A172 (cell line): ENCODE measurements at regions not wholly inside any gene's neighbourhood (a gene's known extent, or its start where the extent isn't known, plus 50 kb on each side); places are given as distances from the start of the nearest gene placed in this dataset.

Experiments
- DNase-seq: peaks from one replicate; pipeline ENCODE4 v3.0.0-alpha.2; 2015; ENCODE audit warnings: low spot score

DNA sequence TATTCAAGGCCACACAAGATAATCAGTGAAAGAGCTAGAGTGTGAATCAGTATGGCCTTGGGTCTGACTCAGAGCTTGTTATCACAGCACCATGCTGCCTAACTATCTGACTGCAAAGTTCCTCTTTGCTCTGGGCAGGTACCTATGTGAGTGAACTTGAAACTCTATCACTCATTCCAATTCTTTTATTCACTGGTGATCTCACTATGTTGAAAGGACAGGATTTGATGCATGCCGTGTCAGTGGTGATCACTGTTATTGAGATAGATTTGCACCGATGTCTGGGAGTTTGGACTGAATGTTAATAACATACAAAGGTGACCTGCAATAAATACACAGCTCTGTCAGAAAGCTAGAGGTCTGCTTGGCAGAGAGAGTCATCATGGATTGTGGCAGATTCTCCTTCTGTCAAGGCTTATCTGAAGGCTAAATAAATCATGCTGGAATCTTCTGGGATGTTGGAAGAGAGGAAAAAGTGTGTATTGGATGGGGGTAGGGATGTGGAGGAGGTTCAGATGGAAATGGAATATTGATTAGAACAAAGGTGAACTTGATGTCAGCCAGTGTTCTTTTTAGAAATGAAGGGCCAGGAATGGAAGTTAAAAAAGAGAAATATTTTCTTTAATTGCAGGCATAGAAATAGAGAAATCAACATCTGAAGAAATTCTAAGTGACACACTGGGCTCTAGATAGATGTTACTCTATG is 91.8 kb upstream of the TNC start:
- DNase-seq: peak; percentile 66

DNA sequence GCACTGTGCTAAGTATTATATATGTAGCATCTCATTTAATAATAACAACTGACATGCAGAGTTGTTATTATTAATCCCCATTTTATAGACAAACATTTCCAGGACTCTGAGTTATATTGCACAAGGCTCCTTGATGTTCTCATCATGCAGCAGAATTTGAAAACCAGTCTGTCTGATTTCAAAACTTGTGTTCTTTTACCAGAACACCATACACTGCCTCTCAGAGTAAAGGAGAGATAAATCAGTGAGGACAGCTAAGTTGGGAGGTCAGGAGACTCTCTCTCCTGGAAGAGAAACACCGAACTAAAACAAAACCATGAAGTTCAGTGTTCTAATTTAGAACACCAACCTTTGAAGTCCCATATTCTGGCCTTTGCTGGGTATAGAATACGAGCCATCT is 92.7 kb upstream of the TNC start:
- DNase-seq: no peak

DNA sequence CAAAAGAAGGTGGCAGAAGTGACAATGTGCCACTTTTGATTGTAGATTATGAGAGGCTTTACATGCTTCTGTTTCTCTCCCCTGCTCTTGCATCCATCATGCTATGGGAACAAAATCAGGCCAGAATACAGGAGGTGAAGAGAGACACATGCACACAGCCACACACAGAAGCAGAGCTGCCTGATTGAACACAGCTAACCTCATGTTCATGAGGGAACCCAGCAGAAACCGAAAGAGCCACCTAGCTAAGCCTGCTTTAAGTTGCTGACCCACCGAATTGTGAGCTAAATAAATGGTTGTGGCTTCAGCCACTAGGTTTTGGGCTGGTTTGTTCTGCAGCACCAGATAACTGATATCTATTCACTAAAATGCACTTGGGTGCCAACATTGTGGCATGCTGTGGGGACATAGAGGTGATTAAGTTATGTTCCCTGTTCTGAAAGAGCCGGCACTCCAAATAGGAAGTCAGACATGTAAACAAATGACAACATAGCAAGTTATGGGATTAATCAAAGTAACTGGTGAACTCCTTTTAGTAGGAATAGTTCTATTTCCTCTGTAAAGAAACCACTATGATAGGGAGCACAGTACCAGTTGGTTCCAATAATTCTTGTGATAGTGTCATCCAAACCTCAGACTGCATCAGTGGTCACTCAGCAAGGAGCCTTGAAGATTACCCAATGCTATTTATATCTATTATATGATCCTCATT is 93.6 kb upstream of the TNC start:
- peak; percentile 75 for DNase-seq

DNA sequence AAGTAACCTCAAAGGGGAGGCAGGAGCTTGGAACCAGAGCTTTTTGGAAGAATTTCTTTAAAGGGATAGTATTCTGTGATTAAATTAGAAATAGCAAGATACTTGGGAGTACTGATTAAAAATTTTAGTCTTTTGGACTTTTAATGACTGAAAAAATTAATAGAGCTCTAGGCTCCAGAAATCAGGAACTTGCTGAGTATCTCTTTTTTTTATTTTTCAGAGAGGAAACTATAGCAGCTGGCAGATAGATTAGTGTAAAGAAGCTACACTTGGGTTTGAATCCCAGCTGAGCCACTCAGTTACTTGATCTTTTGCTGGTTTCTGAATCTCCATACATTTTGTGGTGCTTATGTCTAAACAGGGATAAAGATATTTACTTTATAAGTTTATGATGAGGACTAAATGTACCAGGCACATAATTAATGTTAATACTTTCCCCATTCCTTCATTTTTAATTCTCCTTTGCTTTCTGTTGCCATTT is 94.2 kb upstream of the TNC start:
- no peak for DNase-seq

DNA sequence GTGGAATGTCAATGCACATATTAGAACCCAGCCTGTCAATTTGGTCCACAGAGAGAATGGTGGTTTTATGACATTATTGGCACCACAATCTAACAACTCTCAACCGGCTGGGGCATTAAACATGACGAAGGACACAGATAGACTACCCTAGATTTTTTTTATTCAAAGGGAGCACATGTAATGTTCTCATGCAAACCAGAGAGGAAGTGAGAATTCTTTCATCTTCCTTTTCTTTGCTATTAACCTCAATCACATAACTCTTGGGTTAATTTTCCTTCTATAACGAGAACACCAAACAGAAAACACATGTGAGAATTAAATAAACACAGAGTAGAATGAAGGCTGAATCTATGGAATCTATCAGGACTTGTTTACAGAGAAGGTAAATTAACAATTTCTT is 94.9 kb upstream of the TNC start:
- no peak for DNase-seq

DNA sequence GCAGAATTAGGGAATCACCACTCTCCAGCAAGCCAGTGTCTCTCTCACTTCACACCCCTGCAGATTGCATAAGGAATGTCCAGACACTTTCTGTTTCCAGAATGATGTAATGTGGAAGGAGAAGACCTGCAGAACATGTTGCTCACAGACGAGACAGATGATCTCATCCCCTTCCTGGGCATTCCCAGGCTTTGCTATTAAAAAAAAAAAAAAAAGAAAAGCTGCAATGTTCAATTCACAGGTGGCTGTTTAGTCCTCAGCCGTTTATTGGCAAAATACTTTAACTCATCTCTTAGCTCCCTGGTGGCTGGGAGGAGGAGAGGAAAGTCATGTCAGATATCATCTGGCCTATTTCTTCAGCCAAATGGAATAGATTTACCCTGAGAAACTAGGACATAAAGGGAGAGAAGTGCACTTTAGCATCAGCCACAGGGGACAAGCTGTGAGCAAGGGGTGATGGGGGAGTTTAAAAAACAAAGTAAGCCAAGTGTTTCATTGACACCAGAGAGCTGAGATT is 95.9 kb upstream of the TNC start:
- peak; percentile 79 for DNase-seq

DNA sequence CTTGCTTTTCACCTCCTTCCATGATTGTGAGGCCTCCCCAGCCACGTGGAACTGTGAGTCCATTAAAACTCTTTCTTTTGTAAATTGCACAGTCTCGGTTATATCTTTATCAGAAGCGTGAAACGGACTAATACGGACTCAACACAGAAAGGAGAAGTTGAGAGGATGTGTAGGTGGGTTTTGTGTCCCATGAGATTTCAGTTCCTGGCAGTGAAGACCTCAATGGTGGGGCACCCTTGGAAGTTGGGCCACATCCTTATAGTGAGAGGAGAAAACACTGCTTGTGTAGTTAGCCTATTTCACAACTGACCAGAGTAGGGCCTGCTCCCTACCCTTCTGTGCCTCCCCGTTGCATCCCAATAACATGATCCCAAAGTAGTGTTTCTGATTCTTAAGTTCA is 98.9 kb upstream of the TNC start:
- DNase-seq: no peak

DNA sequence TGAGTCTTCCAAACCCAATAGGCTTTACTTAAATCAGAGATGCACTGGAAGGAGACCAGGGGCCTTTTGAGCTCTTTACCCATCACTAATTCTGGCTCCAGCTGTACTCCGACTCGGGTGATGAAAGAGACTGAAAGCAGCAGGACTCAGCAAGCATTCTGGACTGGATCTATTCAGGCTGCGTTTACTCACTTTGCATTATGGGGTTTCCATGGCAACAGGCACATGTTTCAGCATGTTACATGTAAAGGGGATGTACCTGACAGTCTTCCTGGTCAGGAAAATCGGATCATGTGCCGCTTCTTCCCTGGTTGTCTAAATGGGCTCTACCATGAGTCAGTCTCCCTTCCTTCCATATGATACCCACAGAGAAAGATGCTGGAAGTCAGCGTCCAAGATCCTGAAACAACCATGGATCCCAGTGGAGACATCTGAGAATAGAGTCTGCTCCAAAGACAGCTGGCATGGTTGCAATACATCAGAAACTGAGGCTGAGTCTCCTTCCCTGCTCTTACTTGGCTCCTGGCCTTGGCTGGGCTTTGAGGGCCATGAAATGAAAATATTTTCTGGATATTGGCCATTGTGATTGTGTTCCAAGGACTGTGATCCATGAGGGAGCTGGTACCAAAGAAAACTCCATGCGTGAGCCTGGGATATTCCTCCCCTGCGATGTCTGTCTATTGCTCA is 102.5 kb upstream of the TNC start:
- DNase-seq: no peak

DNA sequence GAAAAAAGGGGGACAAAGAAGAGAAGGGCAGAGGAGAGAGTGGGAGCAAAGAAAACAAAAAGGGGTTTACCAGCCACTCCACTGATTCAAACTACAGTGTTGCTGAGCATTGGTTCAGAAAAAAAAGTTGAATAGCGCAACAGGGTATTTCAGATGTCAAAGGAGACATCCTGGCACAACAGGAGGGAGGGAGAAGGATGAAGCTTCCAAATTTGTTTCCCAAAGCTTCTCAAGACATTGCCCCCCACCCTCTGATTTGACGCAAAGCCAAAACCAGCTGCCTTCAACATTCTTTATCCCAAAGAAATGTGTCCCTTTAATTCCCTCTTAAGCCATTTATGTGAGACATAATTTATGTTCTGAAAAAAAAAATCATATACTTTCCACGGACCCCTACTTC is 105.5 kb upstream of the TNC start:
- no peak for DNase-seq

DNA sequence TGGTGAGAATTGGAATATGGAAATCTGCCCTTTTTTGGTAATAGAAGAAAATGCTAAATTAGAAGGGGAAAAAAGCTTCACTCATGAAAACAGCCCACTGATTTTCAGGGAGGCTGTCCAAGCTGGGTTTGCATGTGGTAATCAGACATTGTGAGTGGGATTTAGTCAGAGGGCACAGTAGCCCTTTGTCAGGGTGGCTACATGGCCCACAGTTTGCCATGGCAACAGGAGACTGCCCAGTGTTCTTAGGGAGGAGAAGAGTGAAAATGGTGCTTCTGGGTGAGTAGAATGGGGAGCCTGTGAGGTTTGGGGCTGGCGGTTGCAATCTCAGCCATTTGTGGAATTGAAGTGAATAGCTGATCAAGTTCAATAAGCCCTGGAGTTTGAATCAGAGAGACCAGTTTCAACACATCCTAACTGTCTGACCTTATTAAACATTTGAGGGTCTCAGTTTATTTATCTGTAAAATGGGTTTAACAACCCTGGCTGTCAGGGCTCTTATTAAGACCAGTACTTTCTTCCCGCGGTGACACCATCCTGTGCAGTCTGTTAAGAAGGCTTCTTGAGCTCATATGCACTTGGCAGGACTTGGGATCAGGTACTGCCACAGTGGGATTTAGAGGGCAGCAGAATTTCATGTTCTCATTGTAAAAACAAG is 107.6 kb upstream of the TNC start:
- no peak for DNase-seq

DNA sequence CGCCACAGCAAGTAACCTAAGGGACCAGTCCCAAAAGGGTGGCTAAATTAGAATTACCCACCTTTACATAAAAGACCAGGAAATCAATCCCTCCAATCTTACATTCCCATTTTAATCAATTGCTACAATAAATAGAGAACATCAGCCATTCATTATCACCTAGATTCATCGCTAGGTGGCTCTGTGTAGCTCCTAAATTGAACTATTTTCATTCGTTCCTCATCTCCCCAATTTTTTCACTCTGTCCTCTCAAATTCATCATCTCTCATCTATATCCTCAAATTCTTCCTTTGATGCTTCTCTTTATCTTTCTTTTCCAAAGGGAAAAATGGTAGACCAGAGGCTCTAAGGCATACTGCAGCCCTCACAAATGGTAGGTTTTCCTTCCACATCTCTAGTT is 108.2 kb upstream of the TNC start:
- DNase-seq: no peak

DNA sequence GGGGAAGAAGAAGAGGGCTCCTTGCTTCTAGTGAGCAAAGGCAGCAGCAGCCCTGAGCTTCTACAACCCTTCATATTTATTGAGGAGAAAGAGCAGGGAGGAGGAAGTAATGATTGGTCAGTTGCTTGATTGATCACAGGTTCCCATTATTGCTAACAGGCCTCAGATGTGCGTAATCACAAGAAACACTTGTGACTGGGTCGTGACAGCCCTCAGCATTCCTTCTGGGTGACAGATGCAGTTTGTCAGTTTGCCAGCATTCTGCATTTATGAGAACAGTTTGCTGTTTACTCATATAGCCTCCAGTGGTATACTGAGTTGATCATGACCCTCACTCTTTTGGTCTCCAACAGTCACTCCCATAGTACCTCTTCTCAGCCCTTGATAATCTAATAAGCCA is 111.5 kb upstream of the TNC start:
- DNase-seq: no peak

DNA sequence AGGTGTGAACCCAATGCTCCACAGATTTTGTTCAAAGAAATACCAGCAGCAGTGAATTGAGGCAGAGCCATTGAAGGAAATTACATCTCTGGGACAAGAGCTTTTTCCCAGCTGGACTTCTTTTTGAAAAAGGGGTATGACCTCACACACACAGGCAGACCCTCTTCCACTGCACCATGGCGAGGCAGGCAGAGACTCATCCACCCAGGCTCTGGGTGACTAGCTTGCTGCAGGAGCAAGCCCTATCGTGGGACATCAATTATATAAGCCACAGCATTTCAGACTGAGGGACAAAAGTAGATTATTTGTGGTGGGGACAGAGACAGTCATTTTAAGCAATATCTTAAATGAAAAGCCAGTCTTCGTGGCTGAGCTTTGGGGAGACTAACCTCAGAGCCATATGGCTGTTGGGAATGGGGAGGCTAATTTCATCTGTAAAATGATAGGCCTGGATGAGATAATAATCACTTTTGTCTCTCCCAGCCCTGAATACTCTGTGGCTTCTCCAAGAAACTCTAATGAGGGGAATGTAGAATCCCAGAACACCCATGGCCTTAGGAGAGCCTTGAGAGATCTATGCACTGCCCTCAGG is 113.1 kb upstream of the TNC start:
- no peak for DNase-seq

DNA sequence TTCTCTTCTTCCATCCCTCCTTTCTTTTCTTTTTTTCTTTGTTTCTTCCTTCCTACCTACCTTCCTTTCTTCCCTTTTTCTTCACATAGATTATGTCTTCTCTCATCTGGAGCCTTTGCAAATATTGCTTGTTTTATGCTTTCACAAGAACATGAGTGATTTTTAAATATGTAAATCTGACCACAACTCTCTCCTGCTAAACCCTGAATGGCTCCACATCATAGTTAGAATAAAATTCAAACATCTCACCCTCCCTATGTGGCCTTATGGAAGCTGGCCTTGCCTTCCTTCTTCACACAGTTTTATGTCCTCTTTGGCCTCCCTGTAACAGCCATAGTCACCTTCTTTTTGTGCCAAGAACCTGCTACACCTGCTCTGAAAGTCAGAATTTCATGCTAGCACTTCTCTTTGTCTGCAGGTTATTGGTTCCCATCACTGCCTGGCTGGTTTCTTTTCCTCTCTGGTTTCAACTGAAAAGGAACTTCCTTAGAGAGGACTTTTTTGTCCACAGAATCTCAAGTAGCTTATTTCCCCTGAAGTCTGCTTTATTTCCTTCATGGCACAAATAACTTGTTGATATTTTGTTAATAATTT is 114.3 kb upstream of the TNC start:
- no peak for DNase-seq

DNA sequence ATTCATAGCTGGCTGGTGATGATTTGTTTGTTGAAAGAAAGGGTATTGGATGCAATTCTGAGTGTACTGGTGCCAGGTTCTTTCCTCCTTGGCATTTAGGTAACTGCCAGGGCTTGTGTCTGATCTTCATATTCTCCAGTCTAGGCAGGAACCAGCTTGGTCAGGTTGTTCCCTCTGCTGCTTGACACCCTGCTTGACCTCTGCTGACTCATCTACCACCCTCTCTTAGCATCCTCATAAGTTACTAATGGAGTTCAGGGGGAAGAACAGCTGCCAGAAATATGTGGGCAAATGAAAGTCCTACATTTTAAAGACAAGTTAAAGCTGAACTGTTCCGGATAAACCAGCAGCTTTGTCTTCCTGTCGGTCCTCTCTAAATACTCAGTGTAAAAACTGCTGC is 116.1 kb upstream of the TNC start:
- DNase-seq: peak; percentile 94

DNA sequence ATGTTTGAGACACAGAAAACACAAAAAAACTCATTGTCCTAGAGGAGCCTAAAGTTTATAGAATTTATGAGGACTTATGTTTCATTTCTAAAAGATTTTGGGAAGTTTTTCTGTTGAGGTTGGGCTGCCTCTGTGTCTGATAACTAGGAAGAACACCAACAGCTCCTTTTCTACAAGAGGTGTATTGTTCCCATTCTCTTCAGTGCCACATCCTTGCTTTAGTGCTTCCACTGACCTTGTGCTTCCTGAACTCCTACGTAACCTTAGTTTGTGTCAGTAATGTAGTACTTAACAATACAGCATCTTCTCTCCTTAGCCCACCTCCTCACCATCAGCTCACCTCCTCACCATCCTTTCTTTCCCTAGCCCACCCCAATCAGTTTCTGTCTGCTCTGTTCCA is 117.3 kb upstream of the TNC start:
- no peak for DNase-seq

DNA sequence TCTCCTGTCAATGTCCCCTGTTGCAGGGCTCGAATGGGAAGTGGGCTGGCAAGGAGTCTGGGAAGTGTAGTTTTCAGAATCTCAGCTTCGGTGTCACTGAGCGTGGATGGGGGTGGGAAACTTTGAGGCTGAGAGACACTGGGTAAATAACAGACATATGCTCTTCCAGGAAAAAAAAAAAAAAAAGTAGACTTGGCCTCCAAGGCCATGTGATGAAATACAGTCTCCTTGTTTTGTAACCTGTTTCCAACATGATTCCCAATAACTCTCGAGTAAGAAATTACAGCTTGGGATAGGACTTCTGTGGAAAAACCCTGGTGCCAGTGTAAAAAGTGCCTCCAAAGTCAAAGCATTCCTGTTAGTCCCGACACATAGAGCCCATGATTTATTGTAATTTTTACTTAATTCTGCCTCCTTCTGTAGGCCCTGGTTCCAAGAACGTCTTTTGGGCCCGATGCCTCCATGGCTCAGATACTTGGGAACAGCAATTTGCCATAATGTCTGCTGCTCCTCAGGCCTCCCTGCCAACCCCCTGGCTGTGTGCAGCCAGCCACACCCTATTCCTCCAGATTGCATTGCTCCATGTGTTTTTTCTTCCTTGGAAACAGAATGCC is 119.5 kb upstream of the TNC start:
- DNase-seq: no peak

DNA sequence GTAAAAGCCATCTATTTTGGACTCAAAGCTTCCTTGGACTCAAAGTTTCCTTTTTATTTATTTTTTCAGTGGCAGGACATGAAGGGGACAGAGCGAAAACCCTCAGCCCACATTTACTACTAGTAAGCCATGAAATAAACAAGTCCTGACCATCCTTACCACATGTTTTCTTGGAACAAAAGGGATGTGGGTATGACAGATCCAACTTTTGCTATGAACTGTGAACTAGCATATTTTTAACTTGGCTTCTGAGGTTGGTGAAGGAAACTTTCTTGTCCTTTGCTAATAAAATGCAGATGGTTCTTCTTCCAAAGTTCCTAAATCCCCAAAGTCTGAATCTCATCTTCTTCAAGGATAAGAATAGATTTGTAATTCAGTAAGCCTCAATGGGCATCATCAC is 122.7 kb upstream of the TNC start:
- no peak for DNase-seq

DNA sequence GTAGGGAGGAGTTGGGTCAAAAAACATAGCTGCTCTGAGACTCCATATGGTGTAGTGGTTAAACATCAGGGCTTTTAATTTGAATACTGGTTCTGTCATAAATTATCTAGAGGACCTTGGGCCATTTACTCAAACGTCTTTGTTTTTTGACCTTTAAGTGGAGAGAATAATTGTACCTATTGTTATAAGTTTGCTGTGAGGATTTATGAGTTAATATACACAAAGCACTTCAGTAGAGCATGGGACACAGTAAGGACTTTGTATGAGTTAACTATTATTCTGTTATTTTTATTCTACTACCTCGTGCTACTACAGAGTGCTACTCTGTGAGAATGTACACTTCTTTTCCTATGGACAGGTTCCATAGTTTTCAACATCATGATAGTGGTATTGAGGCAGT is 123.7 kb upstream of the TNC start:
- no peak for DNase-seq

DNA sequence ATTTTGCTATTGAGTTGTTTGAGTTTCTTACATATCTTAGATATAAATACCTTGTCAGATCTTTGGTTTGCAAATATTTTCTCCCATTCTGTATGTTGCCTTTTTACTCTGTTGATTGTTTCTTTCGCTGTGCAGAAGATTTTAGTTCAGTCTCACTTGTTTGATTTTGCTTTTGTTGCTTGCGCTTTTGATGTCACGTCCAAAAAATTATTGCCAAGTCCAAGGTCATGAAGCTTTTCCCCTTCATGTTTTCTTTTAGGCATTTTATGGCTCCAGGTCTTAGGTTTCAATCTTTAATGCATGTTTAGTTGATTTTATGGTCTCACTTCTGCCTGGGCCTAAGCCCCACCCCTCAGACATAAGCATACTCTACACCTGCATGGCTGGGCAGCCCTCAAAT is 131.5 kb upstream of the TNC start:
- no peak for DNase-seq

DNA sequence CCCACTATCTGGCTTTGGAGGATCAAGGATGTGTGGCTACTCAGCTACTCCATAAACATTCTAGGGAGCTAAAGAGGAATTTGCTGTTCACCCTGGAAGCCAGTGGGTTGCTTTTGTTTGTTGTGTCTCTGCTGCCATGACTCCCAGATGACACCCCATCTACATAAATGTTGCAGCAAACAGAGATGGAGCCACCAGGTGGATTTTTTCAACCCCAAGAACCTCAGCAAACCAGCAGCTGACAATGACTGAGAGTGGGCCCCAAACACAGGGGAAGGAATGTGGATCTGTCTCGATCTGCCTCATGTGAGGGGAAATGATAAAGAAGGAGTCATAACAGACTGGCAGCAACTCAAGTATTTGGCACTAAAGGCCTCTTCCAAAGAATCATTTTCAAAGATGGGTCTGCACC is 132.7 kb upstream of the TNC start:
- DNase-seq: peak; percentile 85
